ENCODE measurements at regions not wholly inside any gene's neighbourhood (a gene's known extent, or its start where the extent isn't known, plus 50 kb on each side); places are given as distances from the start of the nearest gene placed in this dataset.

GRCh38 chr6:148653138-148653776 lies 93.6 kb upstream of the UST start:
- FAIRE-seq: no peak
- TF ChIP-seq, protein P1, sequence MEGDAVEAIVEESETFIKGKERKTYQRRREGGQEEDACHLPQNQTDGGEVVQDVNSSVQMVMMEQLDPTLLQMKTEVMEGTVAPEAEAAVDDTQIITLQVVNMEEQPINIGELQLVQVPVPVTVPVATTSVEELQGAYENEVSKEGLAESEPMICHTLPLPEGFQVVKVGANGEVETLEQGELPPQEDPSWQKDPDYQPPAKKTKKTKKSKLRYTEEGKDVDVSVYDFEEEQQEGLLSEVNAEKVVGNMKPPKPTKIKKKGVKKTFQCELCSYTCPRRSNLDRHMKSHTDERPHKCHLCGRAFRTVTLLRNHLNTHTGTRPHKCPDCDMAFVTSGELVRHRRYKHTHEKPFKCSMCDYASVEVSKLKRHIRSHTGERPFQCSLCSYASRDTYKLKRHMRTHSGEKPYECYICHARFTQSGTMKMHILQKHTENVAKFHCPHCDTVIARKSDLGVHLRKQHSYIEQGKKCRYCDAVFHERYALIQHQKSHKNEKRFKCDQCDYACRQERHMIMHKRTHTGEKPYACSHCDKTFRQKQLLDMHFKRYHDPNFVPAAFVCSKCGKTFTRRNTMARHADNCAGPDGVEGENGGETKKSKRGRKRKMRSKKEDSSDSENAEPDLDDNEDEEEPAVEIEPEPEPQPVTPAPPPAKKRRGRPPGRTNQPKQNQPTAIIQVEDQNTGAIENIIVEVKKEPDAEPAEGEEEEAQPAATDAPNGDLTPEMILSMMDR (IDR thresholded peaks at IDR 0.05; ENCODE audit: insufficient read depth, missing control alignments): no peak
- DNase-seq (ENCODE audit: insufficient read length, low spot score): no peak

GRCh38 chr6:148657048-148657447 lies 89.8 kb upstream of the UST start:
- TF ChIP-seq, protein P1 (IDR thresholded peaks at IDR 0.05; ENCODE audit: insufficient read depth, missing control alignments): no peak
- no peak for DNase-seq (ENCODE audit: insufficient read length, low spot score)
- no peak for FAIRE-seq

DNA sequence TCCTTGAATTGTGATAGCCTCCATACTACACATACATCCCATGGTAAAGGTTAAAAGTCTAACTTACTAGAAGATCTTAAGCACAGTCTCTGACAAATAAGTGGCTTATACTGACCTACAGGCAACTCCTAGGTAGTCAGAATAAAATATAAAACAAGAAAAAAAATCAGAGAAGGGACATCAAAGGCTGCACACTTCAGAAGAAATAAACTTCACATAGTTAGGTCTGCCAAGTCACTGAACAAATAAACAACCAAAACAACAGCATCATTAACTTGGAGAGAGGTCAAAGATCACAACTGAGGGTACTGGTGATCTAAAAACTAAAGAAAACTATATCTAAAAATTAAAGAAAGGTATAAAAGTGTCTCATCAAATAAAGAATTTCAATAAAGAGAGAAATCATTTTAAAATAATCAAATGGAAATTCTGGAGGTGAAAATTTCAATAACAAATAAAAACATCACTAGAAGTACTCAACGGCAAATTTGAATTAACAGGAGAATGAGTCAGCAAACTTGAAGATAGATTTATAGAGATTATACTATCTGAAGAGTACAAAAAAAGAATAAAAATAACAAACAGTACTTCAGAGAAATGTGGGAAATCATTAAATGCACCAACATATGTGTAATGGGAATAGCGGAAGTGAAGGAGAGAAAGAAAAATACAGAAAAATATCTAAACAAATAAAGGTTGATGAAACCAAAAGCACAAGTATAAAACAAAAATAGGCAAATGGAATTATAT lies 88.0 kb upstream of the UST start:
- TF ChIP-seq, protein P1 (IDR thresholded peaks at IDR 0.05; ENCODE audit: insufficient read depth, missing control alignments): no peak
- FAIRE-seq (no peak), DNase-seq (ENCODE audit: insufficient read length, low spot score) (no peak)

DNA sequence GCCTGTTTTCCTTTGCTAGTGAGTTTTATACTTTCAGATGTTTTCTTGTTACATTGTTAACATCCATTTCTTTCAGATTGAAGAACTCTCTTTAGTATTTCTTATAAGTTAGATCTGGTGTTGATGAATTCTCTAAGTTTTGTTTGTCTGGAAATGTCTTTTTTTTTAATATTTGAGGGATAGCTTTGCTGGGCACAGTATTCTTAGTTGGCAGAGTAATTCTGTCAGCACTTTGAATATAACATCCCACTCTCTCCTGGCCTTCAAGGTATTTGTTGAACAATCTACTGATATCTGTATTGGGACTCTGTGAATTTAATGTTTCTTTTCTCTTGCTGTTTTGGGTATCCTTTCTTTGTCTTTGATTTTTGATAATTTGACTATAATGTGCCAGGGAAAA lies 79.4 kb upstream of the UST start:
- TF ChIP-seq, protein P1 (IDR thresholded peaks at IDR 0.05; ENCODE audit: insufficient read depth, missing control alignments): no peak
- no peak for FAIRE-seq
- DNase-seq (ENCODE audit: insufficient read length, low spot score): no peak

DNA sequence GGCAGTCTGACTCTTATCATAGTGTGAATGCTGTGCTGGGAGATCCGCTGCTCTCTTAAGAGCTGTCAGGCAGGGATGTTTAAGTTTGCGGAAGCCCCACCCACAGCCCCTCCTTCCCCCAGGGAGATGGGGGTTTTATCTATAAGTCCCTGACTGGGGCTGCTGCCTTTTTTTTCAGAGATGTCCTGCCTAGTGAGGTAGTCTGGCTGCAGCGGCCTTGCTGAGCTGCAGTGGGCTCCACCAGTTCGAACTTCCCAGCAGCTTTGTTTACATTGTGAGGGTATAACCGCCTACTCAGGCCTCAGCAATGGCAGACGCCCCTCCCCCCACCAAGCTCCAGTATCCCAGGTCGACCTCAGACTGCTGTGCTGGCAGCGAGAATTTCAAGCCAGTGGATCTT lies 75.7 kb upstream of the UST start:
- FAIRE-seq: no peak
- DNase-seq (ENCODE audit: insufficient read length, low spot score): no peak
- TF ChIP-seq, protein P1 (IDR thresholded peaks at IDR 0.05; ENCODE audit: insufficient read depth, missing control alignments): no peak

GRCh38 chr6:148671952-148672351 lies 74.9 kb upstream of the UST start:
- TF ChIP-seq, protein P1 (IDR thresholded peaks at IDR 0.05; ENCODE audit: insufficient read depth, missing control alignments): no peak
- no peak for DNase-seq (ENCODE audit: insufficient read length, low spot score)
- no peak for FAIRE-seq

DNA sequence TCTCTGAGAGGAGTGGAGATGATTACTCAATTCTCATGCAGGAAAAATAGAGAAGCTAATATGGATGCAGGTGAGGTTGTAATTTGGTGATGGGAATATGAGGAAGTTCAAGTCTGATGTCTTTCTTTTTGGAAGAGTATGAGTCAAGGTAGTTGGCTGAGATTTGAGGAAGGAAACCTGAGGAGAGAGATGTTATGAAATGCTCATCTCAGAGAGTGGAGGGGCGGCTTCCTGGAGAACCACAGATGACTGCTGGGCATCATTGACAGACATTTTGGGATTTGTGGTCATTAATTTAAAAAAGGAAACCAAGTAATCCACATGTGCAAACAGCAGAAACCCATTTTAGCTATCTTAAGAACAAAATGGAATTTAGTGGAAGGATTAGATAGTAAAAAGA lies 72.5 kb upstream of the UST start:
- DNase-seq (ENCODE audit: insufficient read length, low spot score) (no peak), FAIRE-seq (no peak)

More for the DNA sequence above, 72.5 kb upstream of the UST start:
- TF ChIP-seq, protein P1 (IDR thresholded peaks at IDR 0.05; ENCODE audit: insufficient read depth, missing control alignments): no peak

Data from D721Med (cell line).